GM19467 (cell line): ENCODE measurements at regions not wholly inside any gene's neighbourhood (a gene's known extent, or its start where the extent isn't known, plus 50 kb on each side); places are given as distances from the start of the nearest gene placed in this dataset.
"Not testable (repeated sequence)": the region's sequence is repeated elsewhere in the genome, so short reads cannot be mapped to it uniquely, and the experiment has no call there.

Experiments
- ATAC-seq: cut with Tn5 transposase; IDR thresholded peaks from one replicate; pipeline ENCODE4 v1.9.1; 2021; ENCODE audit warnings: mild to moderate bottlenecking, moderate library complexity; ENCODE audit not compliant: unreplicated experiment

GRCh38 chr2:223285370-223286265 lies 233.6 kb downstream of the KCNE4 start:
- ATAC-seq: no peak

DNA sequence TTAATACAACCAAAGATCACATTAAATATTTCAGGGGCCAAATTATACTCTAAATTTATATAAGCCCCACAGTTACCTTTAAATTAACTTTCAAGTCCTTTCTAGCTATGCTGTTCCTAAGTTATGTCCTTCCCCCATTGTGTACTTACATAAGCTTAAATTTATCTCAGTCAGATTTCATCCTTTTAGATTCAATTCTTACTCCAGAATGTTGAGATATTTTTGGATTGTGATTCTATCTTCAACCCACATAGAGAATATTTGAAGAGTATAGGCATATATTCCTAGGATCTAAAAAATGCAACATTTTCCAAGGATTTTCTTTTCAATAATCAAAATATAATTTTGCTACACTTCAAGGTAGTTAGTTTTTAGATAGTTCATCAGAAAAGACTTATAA lies 242.8 kb downstream of the KCNE4 start:
- ATAC-seq: no peak

DNA sequence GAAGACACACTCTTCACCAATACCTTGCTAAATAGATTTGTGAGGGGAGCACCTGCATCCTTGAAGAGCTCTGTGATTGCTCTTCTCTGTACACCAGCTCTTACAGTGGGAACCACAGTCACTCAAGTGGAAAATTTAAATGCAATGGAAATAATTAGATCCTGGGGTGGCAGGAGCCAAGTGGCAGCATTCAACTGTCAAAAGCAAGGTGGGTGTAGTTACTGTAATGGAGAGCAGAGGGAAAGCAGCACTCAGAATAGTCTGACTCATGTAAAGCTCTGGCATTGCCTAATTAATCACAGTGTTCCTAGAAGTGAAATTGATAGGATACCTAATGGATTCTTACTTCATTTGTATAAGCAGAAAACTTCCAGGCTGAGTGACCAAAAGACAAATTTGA lies 245.8 kb downstream of the KCNE4 start:
- no peak for ATAC-seq

DNA sequence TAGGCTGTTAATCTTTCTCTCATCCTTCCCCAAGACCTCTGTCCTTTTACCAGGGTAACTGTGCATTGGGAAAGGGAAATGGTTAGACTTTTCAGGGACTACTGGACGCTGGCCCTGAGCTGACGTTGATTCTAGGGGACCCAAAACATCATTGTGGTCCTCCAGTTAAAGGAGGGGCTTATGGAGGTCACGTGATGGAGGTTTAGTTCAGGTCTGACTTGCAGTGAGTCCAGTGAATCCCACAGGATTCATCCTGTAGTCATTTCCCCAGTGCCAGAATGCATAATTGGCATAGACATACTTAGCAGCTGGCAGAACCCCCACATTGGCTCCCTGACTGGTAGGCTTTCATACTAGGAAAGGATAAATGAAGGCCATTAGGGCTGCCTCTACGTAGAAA lies 246.3 kb downstream of the KCNE4 start:
- not testable (repeated sequence) for ATAC-seq

DNA sequence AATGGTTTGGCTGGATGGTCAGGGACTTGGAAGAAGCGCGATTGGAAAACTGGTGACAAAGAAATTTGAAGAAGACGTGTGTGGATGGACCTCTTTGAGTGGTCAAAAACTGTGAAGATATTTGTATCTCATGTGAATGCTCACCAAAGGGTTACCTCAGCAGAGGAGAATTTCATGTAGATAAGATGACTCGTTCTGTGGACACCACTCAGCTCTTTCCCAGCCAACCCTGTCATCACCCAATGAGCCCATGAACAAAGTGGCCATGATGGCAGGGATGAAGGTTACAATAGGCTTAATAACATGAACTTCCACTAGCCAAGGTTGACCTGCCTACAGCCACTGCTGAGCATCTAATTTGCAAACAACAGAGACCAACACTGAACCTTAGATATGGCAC lies 248.3 kb downstream of the KCNE4 start:
- no peak for ATAC-seq

DNA sequence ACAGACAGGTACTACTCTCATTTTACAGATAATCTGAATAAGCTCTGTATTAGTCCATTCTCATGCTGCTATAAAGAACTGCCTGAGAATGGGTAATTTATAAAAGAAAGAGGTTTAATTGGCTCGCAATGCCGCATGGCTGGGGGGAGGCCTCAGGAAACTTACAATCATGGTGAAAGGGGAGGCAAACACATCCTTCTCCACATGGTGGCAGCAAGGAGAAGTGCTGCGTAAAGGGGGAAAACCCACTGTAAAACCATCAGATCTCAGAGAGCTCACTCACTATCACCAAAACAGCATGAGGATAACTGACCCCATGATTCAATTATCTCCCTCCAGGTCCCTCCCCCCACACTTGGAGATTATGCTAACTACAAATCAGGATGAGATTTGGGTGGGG lies 254.4 kb downstream of the KCNE4 start:
- ATAC-seq: no peak

DNA sequence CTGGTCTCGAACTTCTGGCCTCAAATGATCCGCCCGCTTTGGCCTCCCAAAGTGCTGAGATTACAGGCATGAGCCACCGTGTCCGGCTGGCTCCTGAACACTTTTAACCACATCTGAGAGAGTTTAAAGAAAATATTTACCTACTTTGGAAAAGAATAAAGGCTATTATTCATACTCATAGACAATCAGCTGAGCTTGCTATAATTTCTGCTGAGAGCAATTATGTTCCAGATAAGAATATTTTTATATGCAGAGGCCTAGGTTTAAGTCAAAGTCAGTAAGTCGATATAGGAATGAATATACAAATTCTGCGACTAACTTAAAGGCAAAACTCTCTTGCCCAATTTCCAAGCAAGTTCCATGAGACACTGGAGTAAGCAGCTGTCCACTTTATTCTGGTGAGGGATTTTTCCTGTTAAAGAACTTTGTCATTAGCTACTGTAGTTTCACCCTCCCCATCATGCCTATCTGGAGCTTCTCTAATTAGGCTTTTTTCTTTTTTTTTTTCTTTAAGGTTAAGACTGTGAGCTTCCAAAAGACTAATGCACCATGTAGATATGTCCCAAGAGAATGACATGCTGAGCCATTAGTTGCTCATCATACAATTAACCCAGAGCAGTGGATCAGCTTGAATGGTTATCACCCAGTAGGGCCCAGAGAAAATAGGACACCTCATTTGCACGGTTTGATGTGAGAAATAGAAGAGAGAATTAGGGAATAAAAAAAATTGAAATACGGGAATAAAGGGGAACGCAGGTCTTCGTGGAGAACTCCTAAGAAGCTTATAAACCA lies 260.1 kb downstream of the KCNE4 start:
- ATAC-seq: no peak

- no peak for ATAC-seq
Observed at GRCh38 chr2:223313101-223313500, 261.1 kb downstream of the KCNE4 start.

- no peak for ATAC-seq
Observed at GRCh38 chr2:223314811-223315210, 262.8 kb downstream of the KCNE4 start.

- no peak for ATAC-seq
Observed at GRCh38 chr2:223315813-223316212, 263.8 kb downstream of the KCNE4 start.

DNA sequence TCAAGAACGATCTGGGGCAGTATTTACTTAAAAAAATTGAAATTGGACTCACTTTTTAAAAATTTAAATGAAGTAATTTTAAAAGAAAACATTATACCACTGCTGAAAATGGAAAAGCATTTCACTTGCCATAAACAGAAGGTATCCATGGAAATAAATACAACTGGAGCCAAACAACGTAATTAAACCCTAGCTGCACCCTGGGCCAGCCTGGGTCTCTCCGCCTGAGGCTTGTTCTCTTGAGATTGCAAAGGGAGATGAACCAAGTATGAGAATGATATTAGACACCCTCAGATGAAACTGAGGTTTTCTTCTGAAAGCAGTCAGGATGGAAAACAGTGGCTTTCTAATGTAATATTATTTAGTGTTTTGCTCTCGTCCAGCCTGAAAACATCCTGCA lies 264.4 kb downstream of the KCNE4 start:
- ATAC-seq: no peak

- ATAC-seq: no peak
Observed at GRCh38 chr2:223319601-223320000, 267.6 kb downstream of the KCNE4 start.

DNA sequence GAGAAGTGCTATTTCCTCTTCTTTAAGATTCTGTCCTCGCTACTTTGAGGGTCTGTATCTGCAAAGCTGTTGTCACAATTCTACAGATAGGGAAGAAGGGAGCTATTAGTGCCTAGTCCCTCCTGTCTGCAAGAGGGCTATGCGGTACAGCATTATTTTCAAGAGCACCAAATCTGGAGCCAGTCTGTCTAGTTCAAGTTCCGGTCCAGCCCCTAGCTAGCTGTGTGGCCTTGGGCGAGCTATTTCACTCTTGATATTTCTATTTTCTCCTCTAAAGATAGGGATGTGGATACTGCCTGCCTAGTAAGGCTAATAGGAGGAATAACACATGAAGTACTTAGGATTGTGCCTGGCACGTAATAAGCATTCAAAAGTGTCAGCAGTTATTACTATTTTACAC lies 272.4 kb downstream of the KCNE4 start:
- ATAC-seq: no peak

- no peak for ATAC-seq
Observed at GRCh38 chr2:223328578-223328977, 273.6 kb downstream of the SCG2 start.

GRCh38 chr2:223330747-223331146 lies 271.4 kb downstream of the SCG2 start:
- not testable (repeated sequence) for ATAC-seq

- no peak for ATAC-seq
Observed at GRCh38 chr2:223338016-223338415, 264.1 kb downstream of the SCG2 start.

DNA sequence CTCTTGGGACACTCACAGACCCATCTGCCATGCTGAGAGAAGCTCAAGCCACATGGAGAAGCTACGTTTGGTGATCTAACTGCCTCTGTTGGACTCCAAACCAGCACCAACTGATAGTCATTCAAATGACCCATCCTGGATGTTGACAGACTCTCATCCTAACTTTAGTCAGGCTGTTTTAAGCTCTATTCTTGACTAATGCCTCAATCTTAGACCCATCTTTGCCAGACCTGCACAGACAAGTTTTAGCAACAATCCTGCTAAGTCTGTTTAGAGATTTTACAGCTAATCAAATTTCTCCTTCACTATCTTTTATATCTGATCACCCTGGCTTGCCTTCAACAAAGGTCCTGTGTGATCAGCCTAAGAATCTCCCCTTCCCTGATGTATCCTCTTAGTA lies 245.1 kb downstream of the SCG2 start:
- no peak for ATAC-seq

- no peak for ATAC-seq
Observed at GRCh38 chr2:223363085-223363484, 239.1 kb downstream of the SCG2 start.

GRCh38 chr2:223365158-223365679 lies 236.9 kb downstream of the SCG2 start:
- ATAC-seq: no peak

GRCh38 chr2:223366566-223366965 lies 235.6 kb downstream of the SCG2 start:
- no peak for ATAC-seq

- ATAC-seq: no peak
Observed at GRCh38 chr2:223368481-223368880, 233.7 kb downstream of the SCG2 start.

- ATAC-seq: no peak
Observed at GRCh38 chr2:223369889-223370288, 232.3 kb downstream of the SCG2 start.
